ENCODE measurements at regions not wholly inside any gene's neighbourhood (a gene's known extent, or its start where the extent isn't known, plus 50 kb on each side); places are given as distances from the start of the nearest gene placed in this dataset.

DNA sequence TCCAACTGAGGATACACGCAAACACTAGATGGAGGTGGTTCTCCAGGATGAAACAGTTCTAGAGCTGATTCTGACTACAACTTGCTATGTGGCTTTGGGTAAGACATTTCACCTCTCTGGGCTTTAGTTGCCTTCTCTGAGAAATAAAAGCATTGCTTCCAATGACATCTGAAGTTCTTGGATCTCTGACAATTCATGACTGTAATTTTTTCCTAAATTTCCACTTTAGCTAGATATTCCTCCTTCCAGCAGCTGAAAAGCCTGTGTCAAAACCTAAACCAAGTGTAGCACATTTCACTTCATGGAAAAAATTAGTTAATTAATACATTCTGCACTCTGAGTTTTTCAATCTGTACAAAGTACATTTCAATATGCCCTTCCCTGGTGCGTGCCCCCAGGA lies 50.0 kb upstream of the ANK3 start:
- Histone ChIP-seq H3K9ac (ENCODE audit: low read depth, low read length, poor library complexity, severe bottlenecking) (no peak overlapping the region), H3K79me2 (ENCODE audit: insufficient read depth, low read length) (no peaks in the 10 kb centered on the region), H3K27me3 (ENCODE audit: insufficient read depth, low read length, poor library complexity, severe bottlenecking) (no peaks in the 10 kb centered on the region), H3K9me3 (ENCODE audit: insufficient read depth, low read depth, low read length) (no peaks in the 10 kb centered on the region), H3K4me1 (ENCODE audit: insufficient read depth, low read length, poor library complexity, severe bottlenecking) (no peaks in the 10 kb centered on the region), H4K20me1 (ENCODE audit: insufficient read depth, low read length, poor library complexity, severe bottlenecking) (no peaks in the 10 kb centered on the region), H3K4me2 (ENCODE audit: low read depth, low read length, poor library complexity, severe bottlenecking) (no peak overlapping the region), H3K36me3 (ENCODE audit: insufficient read depth, low read length) (no peaks in the 10 kb centered on the region), H3K4me3 (ENCODE audit: low read length, poor library complexity, severe bottlenecking) (no peak overlapping the region), H3K9me2 (replicated peaks; ENCODE audit: low read depth, low read length) (no peaks in the 10 kb centered on the region), H2AFZ (ENCODE audit: low read length) (no peak overlapping the region), H3F3A (ENCODE audit: low read depth) (no peaks in the 10 kb centered on the region)
- no peak for TF ChIP-seq EZH2phosphoT487 (IDR thresholded peaks at IDR 0.05; ENCODE audit: borderline replicate concordance)
- TF ChIP-seq, protein P1, sequence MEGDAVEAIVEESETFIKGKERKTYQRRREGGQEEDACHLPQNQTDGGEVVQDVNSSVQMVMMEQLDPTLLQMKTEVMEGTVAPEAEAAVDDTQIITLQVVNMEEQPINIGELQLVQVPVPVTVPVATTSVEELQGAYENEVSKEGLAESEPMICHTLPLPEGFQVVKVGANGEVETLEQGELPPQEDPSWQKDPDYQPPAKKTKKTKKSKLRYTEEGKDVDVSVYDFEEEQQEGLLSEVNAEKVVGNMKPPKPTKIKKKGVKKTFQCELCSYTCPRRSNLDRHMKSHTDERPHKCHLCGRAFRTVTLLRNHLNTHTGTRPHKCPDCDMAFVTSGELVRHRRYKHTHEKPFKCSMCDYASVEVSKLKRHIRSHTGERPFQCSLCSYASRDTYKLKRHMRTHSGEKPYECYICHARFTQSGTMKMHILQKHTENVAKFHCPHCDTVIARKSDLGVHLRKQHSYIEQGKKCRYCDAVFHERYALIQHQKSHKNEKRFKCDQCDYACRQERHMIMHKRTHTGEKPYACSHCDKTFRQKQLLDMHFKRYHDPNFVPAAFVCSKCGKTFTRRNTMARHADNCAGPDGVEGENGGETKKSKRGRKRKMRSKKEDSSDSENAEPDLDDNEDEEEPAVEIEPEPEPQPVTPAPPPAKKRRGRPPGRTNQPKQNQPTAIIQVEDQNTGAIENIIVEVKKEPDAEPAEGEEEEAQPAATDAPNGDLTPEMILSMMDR (conservative IDR thresholded peaks at IDR 0.05; ENCODE audit: low read length): no peak
